ENCODE measurements at regions not wholly inside any gene's neighbourhood (a gene's known extent, or its start where the extent isn't known, plus 50 kb on each side); places are given as distances from the start of the nearest gene placed in this dataset.

- H3K36me3 ChIP-seq (ENCODE audit: control insufficient read depth, insufficient read depth, low read length) = no peaks in the 10 kb centered on the region
- H3K4me1 ChIP-seq (ENCODE audit: control insufficient read depth, insufficient read depth, low read length) = peaks cover 13% of the 10 kb centered on the region
- H3K27me3 ChIP-seq (ENCODE audit: control insufficient read depth, insufficient read depth, low read length) = no peaks in the 10 kb centered on the region
- no peak overlapping the region for H3K9ac ChIP-seq (ENCODE audit: low read depth, low read length)
- no peak overlapping the region for H3K27ac ChIP-seq (ENCODE audit: low read depth, low read length)
- H3K4me3 ChIP-seq (ENCODE audit: low read depth, low read length) = no peak overlapping the region
- no peaks in the 10 kb centered on the region for H3K9me3 ChIP-seq (ENCODE audit: control insufficient read depth, insufficient read depth, low read length)
Measured at GRCh38 chr3:66717806-66718205, 217.0 kb upstream of the LRIG1 start.

DNA sequence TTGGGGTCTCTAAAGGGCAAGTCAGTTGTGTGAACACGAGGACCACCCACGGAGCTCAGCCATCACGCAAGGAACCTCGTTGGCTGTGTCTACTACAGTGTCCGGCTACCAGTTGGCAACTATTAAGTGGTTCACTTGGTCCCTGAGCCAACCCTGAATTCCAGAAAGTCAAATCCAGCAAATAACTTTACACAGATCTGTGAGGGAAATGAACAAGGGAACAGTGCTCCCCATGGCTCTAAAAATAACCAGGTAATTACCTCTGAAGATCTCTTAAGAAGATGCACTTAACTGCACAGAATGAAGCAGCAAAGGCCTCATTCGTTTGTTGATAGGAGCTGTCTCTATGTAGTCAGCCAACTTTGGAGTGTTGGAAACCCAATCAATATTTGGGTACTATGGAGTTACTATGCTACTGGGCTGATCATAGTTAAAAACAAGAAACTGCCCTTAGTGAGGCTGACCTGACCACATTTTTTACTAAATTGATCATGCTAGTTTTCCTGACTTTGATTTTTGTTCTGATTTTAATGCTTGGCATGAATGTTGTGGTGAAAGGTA, 219.1 kb upstream of the LRIG1 start:
- H3K9ac ChIP-seq (ENCODE audit: low read depth, low read length) = no peak overlapping the region

GRCh38 chr3:66720508-66720907, 219.7 kb upstream of the LRIG1 start:
- Histone ChIP-seq H3K36me3 (ENCODE audit: control insufficient read depth, insufficient read depth, low read length) (no peaks in the 10 kb centered on the region), H3K4me3 (ENCODE audit: low read depth, low read length) (no peak overlapping the region), H3K27ac (ENCODE audit: low read depth, low read length) (no peak overlapping the region), H3K4me1 (ENCODE audit: control insufficient read depth, insufficient read depth, low read length) (peaks cover 19% of the 10 kb centered on the region), H3K27me3 (ENCODE audit: control insufficient read depth, insufficient read depth, low read length) (no peaks in the 10 kb centered on the region), H3K9ac (ENCODE audit: low read depth, low read length) (no peak overlapping the region), H3K9me3 (ENCODE audit: control insufficient read depth, insufficient read depth, low read length) (no peaks in the 10 kb centered on the region)

More for the DNA sequence above, 219.1 kb upstream of the LRIG1 start:
- Histone ChIP-seq H3K4me1 (ENCODE audit: control insufficient read depth, insufficient read depth, low read length) (peaks cover 19% of the 10 kb centered on the region), H3K27ac (ENCODE audit: low read depth, low read length) (no peak overlapping the region), H3K9me3 (ENCODE audit: control insufficient read depth, insufficient read depth, low read length) (no peaks in the 10 kb centered on the region), H3K27me3 (ENCODE audit: control insufficient read depth, insufficient read depth, low read length) (no peaks in the 10 kb centered on the region), H3K36me3 (ENCODE audit: control insufficient read depth, insufficient read depth, low read length) (no peaks in the 10 kb centered on the region), H3K4me3 (ENCODE audit: low read depth, low read length) (no peak overlapping the region)

DNA sequence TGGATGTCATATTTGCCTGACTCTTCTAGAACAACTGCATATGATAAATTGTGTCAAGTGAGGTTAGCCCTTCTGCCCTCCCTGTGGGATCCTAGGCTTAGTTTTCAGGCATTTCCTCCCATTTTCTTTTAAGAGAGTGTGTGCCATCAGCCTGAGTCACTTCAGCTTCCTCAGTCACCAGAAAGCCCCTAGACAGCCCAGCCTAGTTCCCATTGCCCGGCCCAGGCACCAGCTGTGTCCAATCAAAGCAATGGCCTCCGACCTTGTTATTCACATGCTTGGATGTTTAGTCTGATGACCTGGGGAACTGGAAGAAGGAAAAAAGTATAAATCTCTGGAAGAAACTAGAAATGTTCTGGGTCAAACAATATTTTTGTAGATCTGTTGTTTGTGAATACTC, 221.9 kb upstream of the LRIG1 start:
- Histone ChIP-seq H3K4me3 (ENCODE audit: low read depth, low read length) (no peak overlapping the region), H3K27ac (ENCODE audit: low read depth, low read length) (no peak overlapping the region), H3K36me3 (ENCODE audit: control insufficient read depth, insufficient read depth, low read length) (no peaks in the 10 kb centered on the region), H3K27me3 (ENCODE audit: control insufficient read depth, insufficient read depth, low read length) (no peaks in the 10 kb centered on the region), H3K9ac (ENCODE audit: low read depth, low read length) (no peak overlapping the region), H3K9me3 (ENCODE audit: control insufficient read depth, insufficient read depth, low read length) (no peaks in the 10 kb centered on the region), H3K4me1 (ENCODE audit: control insufficient read depth, insufficient read depth, low read length) (peaks cover 19% of the 10 kb centered on the region)

DNA sequence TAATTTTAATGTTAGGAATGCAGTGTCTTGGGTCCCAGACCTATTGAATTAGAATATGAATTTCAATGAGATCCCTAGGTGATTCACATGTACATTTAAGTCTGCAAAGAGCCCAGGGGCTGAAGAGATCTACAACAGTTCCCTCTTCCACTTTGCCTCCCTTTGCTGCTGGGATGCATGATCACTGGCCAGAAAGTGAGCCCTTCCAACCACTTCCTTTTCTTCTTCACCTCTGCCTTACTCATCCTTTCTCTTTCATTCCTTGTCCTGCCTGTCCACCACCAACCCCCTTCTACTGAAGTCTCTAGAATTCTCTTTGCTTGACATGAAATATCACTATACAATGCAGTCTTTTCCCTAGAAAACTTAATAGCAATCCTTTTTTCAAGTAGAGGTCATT, 222.4 kb upstream of the LRIG1 start:
- Histone ChIP-seq H3K36me3 (ENCODE audit: control insufficient read depth, insufficient read depth, low read length) (no peaks in the 10 kb centered on the region), H3K27me3 (ENCODE audit: control insufficient read depth, insufficient read depth, low read length) (no peaks in the 10 kb centered on the region), H3K4me1 (ENCODE audit: control insufficient read depth, insufficient read depth, low read length) (peaks cover 19% of the 10 kb centered on the region), H3K27ac (ENCODE audit: low read depth, low read length) (no peak overlapping the region), H3K9ac (ENCODE audit: low read depth, low read length) (no peak overlapping the region), H3K4me3 (ENCODE audit: low read depth, low read length) (no peak overlapping the region), H3K9me3 (ENCODE audit: control insufficient read depth, insufficient read depth, low read length) (no peaks in the 10 kb centered on the region)

GRCh38 chr3:66729687-66730393, 229.0 kb upstream of the LRIG1 start:
- H3K36me3 ChIP-seq (ENCODE audit: control insufficient read depth, insufficient read depth, low read length) = no peaks in the 10 kb centered on the region
- no peak overlapping the region for H3K9ac ChIP-seq (ENCODE audit: low read depth, low read length)
- no peaks in the 10 kb centered on the region for H3K4me1 ChIP-seq (ENCODE audit: control insufficient read depth, insufficient read depth, low read length)
- no peaks in the 10 kb centered on the region for H3K9me3 ChIP-seq (ENCODE audit: control insufficient read depth, insufficient read depth, low read length)
- H3K27me3 ChIP-seq (ENCODE audit: control insufficient read depth, insufficient read depth, low read length) = no peaks in the 10 kb centered on the region
- no peak overlapping the region for H3K27ac ChIP-seq (ENCODE audit: low read depth, low read length)
- no peak overlapping the region for H3K4me3 ChIP-seq (ENCODE audit: low read depth, low read length)

DNA sequence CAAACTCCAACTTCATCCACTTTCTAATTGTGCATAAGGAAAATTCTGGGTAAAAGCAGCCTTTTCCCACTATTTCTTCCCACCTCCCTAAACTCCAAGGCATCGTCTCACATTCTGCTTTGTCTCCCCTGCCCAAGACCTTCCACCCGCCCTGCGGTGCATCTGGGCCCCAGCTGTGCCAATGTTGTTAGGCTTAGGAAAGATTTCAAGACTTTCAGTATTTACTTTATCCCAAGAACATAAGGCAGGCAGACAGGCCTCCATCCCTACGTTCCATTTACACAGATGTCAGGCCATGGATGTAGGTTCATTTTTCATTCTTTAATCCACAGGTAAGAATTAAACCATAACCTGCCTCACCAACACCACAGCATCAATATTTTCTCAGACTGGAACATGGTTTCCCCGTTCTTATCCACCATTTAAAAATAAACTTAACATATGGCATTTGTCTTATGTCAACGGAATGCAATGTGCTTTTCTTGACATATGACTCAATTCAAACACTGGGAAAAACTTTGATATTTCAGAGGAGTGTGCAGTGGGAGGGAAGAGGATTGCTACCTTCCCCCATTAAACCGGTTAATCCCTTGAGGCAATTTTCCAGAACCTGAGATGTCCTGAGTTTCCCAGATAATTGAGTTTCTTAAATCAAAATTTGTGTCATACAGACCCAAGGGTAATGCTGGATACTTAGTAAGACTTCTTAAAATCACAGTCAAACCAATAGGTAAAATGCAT, 238.0 kb upstream of the LRIG1 start:
- no peaks in the 10 kb centered on the region for H3K9me3 ChIP-seq (ENCODE audit: control insufficient read depth, insufficient read depth, low read length)
- no peaks in the 10 kb centered on the region; the same call in 1 of the 2 replicates for H3K27me3 ChIP-seq (ENCODE audit: control insufficient read depth, insufficient read depth, low read length)
- H3K4me3 ChIP-seq (ENCODE audit: low read depth, low read length) = no peak overlapping the region
- no peaks in the 10 kb centered on the region for H3K36me3 ChIP-seq (ENCODE audit: control insufficient read depth, insufficient read depth, low read length)
- H3K4me1 ChIP-seq (ENCODE audit: control insufficient read depth, insufficient read depth, low read length) = no peaks in the 10 kb centered on the region
- no peak overlapping the region for H3K9ac ChIP-seq (ENCODE audit: low read depth, low read length)
- no peak overlapping the region for H3K27ac ChIP-seq (ENCODE audit: low read depth, low read length)

DNA sequence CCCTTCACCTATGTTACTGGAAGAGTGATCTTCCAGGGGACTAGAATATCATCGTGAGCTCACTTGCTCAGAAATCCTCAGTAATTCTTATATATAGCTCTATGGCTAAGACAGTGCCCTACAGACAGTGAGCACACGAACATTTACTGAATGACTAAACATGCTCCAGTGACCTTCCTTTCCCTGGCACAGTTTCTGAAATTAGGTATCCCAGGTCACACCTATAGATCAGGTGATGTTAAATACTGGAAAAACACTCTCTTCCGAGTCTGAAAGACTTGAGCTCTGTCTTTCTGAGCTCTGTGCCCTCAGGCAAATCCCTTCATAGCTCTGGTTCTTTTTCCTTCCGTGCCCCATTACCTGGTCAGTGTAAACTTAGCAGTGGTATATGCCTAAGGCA, 239.4 kb upstream of the LRIG1 start:
- no peak overlapping the region for H3K4me3 ChIP-seq (ENCODE audit: low read depth, low read length)
- H3K27me3 ChIP-seq (ENCODE audit: control insufficient read depth, insufficient read depth, low read length) = no peaks in the 10 kb centered on the region; the same call in 1 of the 2 replicates
- H3K4me1 ChIP-seq (ENCODE audit: control insufficient read depth, insufficient read depth, low read length) = no peaks in the 10 kb centered on the region
- H3K36me3 ChIP-seq (ENCODE audit: control insufficient read depth, insufficient read depth, low read length) = no peaks in the 10 kb centered on the region
- no peaks in the 10 kb centered on the region for H3K9me3 ChIP-seq (ENCODE audit: control insufficient read depth, insufficient read depth, low read length)
- no peak overlapping the region for H3K9ac ChIP-seq (ENCODE audit: low read depth, low read length)
- no peak overlapping the region for H3K27ac ChIP-seq (ENCODE audit: low read depth, low read length)

GRCh38 chr3:66744521-66744920, 243.7 kb upstream of the LRIG1 start:
- H3K4me1 ChIP-seq (ENCODE audit: control insufficient read depth, insufficient read depth, low read length) = no peaks in the 10 kb centered on the region
- H3K27me3 ChIP-seq (ENCODE audit: control insufficient read depth, insufficient read depth, low read length) = no peaks in the 10 kb centered on the region; the same call in 1 of the 2 replicates
- no peak overlapping the region for H3K4me3 ChIP-seq (ENCODE audit: low read depth, low read length)
- no peaks in the 10 kb centered on the region for H3K9me3 ChIP-seq (ENCODE audit: control insufficient read depth, insufficient read depth, low read length)
- H3K36me3 ChIP-seq (ENCODE audit: control insufficient read depth, insufficient read depth, low read length) = no peaks in the 10 kb centered on the region
- H3K27ac ChIP-seq (ENCODE audit: low read depth, low read length) = no peak overlapping the region
- H3K9ac ChIP-seq (ENCODE audit: low read depth, low read length) = no peak overlapping the region

- Histone ChIP-seq H3K27ac (ENCODE audit: low read depth, low read length) (no peak overlapping the region), H3K27me3 (ENCODE audit: control insufficient read depth, insufficient read depth, low read length) (no peaks in the 10 kb centered on the region; the same call in 1 of the 2 replicates), H3K4me3 (ENCODE audit: low read depth, low read length) (no peak overlapping the region), H3K4me1 (ENCODE audit: control insufficient read depth, insufficient read depth, low read length) (no peaks in the 10 kb centered on the region), H3K9me3 (ENCODE audit: control insufficient read depth, insufficient read depth, low read length) (no peaks in the 10 kb centered on the region), H3K9ac (ENCODE audit: low read depth, low read length) (no peak overlapping the region), H3K36me3 (ENCODE audit: control insufficient read depth, insufficient read depth, low read length) (no peaks in the 10 kb centered on the region)
Measured at GRCh38 chr3:66744986-66745385, 244.2 kb upstream of the LRIG1 start.

GRCh38 chr3:66747261-66747660, 246.4 kb upstream of the LRIG1 start:
- no peaks in the 10 kb centered on the region for H3K27me3 ChIP-seq (ENCODE audit: control insufficient read depth, insufficient read depth, low read length)
- H3K27ac ChIP-seq (ENCODE audit: low read depth, low read length) = no peak overlapping the region
- no peak overlapping the region for H3K4me3 ChIP-seq (ENCODE audit: low read depth, low read length)
- H3K9ac ChIP-seq (ENCODE audit: low read depth, low read length) = no peak overlapping the region
- no peaks in the 10 kb centered on the region for H3K9me3 ChIP-seq (ENCODE audit: control insufficient read depth, insufficient read depth, low read length)
- no peaks in the 10 kb centered on the region for H3K36me3 ChIP-seq (ENCODE audit: control insufficient read depth, insufficient read depth, low read length)
- H3K4me1 ChIP-seq (ENCODE audit: control insufficient read depth, insufficient read depth, low read length) = no peaks in the 10 kb centered on the region

Measured in HUES48 (cell line).